ENCODE measurements at regions not wholly inside any gene's neighbourhood (a gene's known extent, or its start where the extent isn't known, plus 50 kb on each side); places are given as distances from the start of the nearest gene placed in this dataset.

GRCh38 chr2:239781454-239781853 lies 243.7 kb downstream of the NDUFA10 start:
- H3K9me3 ChIP-seq: no peaks in the 10 kb centered on the region
- no peak for TF ChIP-seq CTCF (IDR thresholded peaks at IDR 0.05)
- no peak overlapping the region for H3K27ac ChIP-seq
- no peaks in the 10 kb centered on the region for H3K36me3 ChIP-seq
- peaks cover 5% of the 10 kb centered on the region for H3K27me3 ChIP-seq
- no peak overlapping the region for H3K4me3 ChIP-seq (ENCODE audit: low read depth in 1 of 2, low read length in 1 of 2)
- no peaks in the 10 kb centered on the region for H3K4me1 ChIP-seq (ENCODE audit: control insufficient read depth in 1 of 2, insufficient read depth in 1 of 2, low read depth in 1 of 2, low read length in 1 of 2)

- TF ChIP-seq CTCF (IDR thresholded peaks at IDR 0.05): no peak
- H3K27me3 ChIP-seq: peaks cover 8% of the 10 kb centered on the region
- H3K4me3 ChIP-seq (ENCODE audit: low read depth in 1 of 2, low read length in 1 of 2): no peak overlapping the region
- H3K27ac ChIP-seq: no peak overlapping the region
- no peaks in the 10 kb centered on the region for H3K4me1 ChIP-seq (ENCODE audit: control insufficient read depth in 1 of 2, insufficient read depth in 1 of 2, low read depth in 1 of 2, low read length in 1 of 2)
- H3K9me3 ChIP-seq: no peaks in the 10 kb centered on the region
- H3K36me3 ChIP-seq: no peaks in the 10 kb centered on the region
These were observed 244.7 kb downstream of the NDUFA10 start for GRCh38 chr2:239780236-239780994.

GRCh38 chr2:239779584-239779983 lies 245.6 kb downstream of the NDUFA10 start:
- no peaks in the 10 kb centered on the region for H3K4me1 ChIP-seq (ENCODE audit: control insufficient read depth in 1 of 2, insufficient read depth in 1 of 2, low read depth in 1 of 2, low read length in 1 of 2)
- no peaks in the 10 kb centered on the region for H3K9me3 ChIP-seq
- H3K27ac ChIP-seq: no peak overlapping the region
- TF ChIP-seq CTCF (IDR thresholded peaks at IDR 0.05): no peak
- peaks cover 9% of the 10 kb centered on the region for H3K27me3 ChIP-seq
- H3K36me3 ChIP-seq: no peaks in the 10 kb centered on the region
- H3K4me3 ChIP-seq (ENCODE audit: low read depth in 1 of 2, low read length in 1 of 2): no peak overlapping the region

- Histone ChIP-seq H3K27ac (no peak overlapping the region), H3K4me1 (ENCODE audit: control insufficient read depth in 1 of 2, insufficient read depth in 1 of 2, low read depth in 1 of 2, low read length in 1 of 2) (no peaks in the 10 kb centered on the region), H3K4me3 (ENCODE audit: low read depth in 1 of 2, low read length in 1 of 2) (no peak overlapping the region), H3K27me3 (peaks cover 9% of the 10 kb centered on the region), H3K36me3 (no peaks in the 10 kb centered on the region), H3K9me3 (no peaks in the 10 kb centered on the region)
- no peak for TF ChIP-seq CTCF (IDR thresholded peaks at IDR 0.05)
These were observed 246.1 kb downstream of the NDUFA10 start for GRCh38 chr2:239778861-239779558.

- Histone ChIP-seq H3K27ac (no peak overlapping the region), H3K9me3 (no peaks in the 10 kb centered on the region), H3K27me3 (peaks cover 9% of the 10 kb centered on the region), H3K36me3 (no peaks in the 10 kb centered on the region), H3K4me1 (ENCODE audit: control insufficient read depth in 1 of 2, insufficient read depth in 1 of 2, low read depth in 1 of 2, low read length in 1 of 2) (no peaks in the 10 kb centered on the region), H3K4me3 (ENCODE audit: low read depth in 1 of 2, low read length in 1 of 2) (no peak overlapping the region)
- no peak for TF ChIP-seq CTCF (IDR thresholded peaks at IDR 0.05)
These were observed 246.9 kb downstream of the NDUFA10 start for GRCh38 chr2:239778042-239778851.
